ENCODE measurements at regions not wholly inside any gene's neighbourhood (a gene's known extent, or its start where the extent isn't known, plus 50 kb on each side); places are given as distances from the start of the nearest gene placed in this dataset.
"Not testable (repeated sequence)": the region's sequence is repeated elsewhere in the genome, so short reads cannot be mapped to it uniquely, and the experiment has no call there.

DNA sequence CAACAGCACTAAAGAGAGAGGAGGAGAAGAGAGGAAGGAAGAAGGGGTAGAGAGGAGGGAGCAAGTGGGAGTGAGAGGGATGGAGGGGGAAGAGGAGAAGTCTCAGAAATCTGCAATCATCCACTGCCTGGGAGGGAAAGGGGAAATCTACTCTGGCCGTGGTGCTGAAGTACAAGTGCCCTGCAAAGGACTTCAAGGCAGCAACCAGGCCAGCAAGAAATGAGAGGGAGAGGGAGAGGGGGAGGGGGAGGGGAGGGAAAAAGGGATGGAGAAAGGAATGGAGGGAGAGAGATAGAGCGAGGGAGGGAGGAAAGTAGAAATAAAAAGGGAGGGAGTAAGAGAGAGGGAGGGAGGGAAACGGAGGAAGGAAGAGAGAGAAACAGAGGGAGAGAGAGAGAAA is 130.8 kb upstream of the EEF2KMT start:
- TF ChIP-seq, protein P1, sequence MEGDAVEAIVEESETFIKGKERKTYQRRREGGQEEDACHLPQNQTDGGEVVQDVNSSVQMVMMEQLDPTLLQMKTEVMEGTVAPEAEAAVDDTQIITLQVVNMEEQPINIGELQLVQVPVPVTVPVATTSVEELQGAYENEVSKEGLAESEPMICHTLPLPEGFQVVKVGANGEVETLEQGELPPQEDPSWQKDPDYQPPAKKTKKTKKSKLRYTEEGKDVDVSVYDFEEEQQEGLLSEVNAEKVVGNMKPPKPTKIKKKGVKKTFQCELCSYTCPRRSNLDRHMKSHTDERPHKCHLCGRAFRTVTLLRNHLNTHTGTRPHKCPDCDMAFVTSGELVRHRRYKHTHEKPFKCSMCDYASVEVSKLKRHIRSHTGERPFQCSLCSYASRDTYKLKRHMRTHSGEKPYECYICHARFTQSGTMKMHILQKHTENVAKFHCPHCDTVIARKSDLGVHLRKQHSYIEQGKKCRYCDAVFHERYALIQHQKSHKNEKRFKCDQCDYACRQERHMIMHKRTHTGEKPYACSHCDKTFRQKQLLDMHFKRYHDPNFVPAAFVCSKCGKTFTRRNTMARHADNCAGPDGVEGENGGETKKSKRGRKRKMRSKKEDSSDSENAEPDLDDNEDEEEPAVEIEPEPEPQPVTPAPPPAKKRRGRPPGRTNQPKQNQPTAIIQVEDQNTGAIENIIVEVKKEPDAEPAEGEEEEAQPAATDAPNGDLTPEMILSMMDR (IDR thresholded peaks at IDR 0.05; ENCODE audit: low read depth, low read length) = no peak
- no peak for DNase-seq (ENCODE audit: extremely low read depth, low read depth)

DNA sequence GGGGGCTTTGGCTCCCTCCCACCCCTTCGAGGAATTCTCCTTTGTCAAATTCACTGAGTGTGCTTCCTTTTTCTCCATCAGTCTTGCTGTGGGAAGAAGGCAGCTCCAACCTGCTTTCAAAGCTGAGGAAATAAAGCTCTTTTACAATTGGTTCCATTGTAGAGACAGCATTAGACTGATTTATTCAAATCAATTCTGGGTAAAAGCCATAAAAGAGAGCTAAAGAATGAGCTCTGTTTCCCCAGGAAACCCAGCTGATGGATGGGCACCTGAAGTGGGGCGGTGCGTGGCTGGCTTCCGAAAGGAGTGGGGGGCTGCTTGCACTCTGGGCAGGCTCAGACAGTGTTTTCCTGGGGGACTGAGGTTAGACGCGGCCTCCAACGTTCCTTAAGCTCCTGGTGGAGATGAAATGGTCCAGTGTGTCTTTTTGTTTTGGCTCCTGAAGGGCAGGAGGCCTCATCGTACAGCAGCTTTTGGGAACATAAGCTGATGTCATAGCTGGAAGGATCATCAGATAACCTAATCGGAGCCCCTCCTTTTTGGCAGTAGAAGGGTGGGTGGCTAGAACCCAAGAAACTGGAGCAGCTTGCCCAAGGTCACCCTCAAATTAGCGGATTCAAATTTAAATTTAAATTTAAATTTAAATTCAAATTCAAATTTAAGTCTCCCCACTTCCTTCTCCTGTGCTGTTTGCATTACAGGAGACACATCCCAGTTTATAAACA is 128.5 kb upstream of the EEF2KMT start:
- no peak for DNase-seq (ENCODE audit: extremely low read depth, low read depth)
- TF ChIP-seq, protein P1 (IDR thresholded peaks at IDR 0.05; ENCODE audit: low read depth, low read length) = no peak

DNA sequence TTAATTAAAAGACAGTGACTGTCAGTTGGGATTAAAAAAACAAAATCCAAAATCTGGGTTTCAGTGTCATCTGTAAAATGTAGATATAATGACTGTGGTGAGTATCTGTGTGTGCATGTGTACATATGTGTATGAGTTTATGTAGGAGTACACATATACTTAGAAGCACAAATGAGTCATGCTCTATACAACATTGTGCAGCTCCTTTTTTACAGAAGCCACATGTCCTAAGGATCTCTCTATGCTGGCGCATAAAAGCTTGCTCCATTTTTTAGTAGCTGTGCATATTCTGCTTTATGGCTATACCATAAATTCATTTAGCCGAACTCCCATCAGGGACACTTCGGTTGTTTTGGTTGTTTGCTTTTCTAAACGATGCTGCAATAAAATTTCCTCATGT is 125.2 kb upstream of the EEF2KMT start:
- TF ChIP-seq, protein P1 (IDR thresholded peaks at IDR 0.05; ENCODE audit: low read depth, low read length) = no peak
- no peak for DNase-seq (ENCODE audit: extremely low read depth, low read depth)

DNA sequence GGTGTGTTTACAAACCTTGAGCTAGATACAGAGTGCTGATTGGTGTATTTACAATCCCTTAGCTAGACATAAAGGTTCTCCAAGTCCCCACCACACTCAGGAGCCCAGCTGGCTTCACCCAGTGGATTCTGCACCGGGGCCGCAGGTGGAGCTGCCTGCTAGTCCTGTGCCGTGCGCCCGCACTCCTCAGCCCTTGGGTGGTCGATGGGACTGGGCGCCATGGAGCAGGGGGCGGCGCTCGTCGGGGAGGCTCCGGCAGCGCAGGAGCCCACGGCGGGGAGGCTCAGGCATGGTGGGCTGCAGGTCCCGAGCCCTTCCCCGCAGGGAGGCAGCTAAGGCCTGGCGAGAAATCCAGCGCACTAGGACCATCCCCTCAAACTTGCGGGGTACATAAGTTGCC is 124.2 kb upstream of the EEF2KMT start:
- not testable (repeated sequence) for DNase-seq (ENCODE audit: extremely low read depth, low read depth)

DNA sequence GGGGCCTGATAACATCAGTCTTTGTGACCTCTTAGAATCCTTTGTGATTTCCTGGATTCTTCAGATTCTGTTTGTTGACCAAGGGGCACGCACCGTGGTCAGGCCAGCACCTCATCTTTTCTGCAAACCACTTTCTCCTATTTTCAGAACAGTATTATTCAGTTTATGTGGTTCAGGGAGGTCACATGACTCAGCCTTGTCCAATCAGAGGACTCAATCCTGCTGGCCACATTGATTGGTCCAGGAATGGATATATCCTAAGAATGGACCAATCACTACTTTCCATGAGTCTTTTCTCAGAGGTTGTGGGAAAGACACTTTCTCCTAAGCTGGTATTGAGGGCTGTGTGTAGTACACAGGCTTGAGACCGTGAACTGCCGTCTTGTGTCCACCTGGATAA is 123.1 kb upstream of the EEF2KMT start:
- no peak for DNase-seq (ENCODE audit: extremely low read depth, low read depth)
- TF ChIP-seq, protein P1 (IDR thresholded peaks at IDR 0.05; ENCODE audit: low read depth, low read length) = no peak

DNA sequence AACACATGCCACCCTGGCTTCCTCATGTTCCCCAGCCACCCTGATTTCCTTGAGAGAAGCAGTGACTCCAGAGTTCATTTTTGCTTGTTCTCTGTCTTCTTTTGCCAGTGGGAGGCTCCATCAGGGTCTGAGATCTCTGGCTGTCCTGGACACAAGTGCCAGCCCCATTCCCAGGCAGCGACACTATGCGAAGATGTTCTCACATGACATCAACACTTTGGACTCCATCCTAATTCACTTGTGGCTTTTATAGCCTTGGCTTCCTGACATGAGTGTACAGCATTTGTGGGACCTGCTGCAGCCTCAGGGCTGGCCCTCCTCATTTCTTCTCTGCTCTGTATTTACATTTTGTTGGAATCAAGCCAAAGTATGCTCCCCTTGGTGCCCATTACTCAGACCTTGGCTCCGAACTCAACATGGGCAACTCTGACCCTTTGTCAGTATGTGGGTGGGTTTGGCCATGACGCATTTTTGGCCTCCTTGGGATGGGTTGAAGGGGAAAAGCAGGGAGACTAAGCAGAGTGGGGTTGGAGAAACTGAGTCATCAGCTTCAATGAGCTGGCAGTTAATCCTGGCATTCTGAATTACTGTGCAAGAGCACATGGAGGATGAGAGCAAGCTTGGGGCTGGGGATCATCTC is 119.0 kb upstream of the EEF2KMT start:
- DNase-seq (ENCODE audit: extremely low read depth, low read depth) = no peak
- TF ChIP-seq, protein P1 (IDR thresholded peaks at IDR 0.05; ENCODE audit: low read depth, low read length) = no peak

DNA sequence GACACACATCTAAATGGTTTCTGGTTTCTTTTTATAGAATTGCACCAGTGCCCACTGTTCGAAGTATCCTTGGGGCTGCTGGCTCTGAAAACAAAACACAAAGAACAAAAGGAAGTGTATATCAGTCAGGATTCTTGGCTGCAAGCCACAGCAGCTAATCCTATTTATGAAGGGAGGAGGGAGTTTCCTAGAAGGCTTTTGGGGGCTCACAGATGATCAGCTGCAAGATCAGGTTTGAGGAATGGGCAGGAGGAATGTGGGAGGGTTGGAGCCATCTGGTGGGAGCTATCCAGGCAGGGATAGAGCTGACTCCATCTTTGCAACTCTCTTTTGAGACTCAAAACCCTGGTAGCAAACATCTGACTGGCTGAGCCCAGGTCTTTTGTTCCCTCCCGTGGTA is 118.3 kb upstream of the EEF2KMT start:
- DNase-seq (ENCODE audit: extremely low read depth, low read depth) = no peak
- TF ChIP-seq, protein P1 (IDR thresholded peaks at IDR 0.05; ENCODE audit: low read depth, low read length) = no peak

DNA sequence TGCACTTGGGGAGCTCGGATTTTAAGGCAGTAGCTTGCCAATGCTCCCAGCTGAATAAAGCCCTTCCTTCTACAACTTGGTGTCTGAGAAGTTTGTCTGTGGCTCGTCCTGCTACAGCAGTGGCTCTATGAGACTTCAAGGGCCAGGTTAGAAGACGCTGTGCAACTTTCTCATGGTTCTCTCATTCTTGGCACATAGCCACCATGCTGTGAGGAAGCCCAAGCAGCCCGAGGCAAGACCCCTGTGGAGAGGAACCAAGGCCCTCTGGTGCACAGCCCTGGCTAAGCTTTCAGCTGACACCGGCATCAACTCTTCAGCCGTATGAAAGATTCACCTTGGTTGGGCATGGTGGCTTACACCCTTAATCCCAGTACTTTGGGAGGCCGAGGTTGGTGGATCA is 116.9 kb upstream of the EEF2KMT start:
- TF ChIP-seq, protein P1 (IDR thresholded peaks at IDR 0.05; ENCODE audit: low read depth, low read length) = no peak
- no peak for DNase-seq (ENCODE audit: extremely low read depth, low read depth)

DNA sequence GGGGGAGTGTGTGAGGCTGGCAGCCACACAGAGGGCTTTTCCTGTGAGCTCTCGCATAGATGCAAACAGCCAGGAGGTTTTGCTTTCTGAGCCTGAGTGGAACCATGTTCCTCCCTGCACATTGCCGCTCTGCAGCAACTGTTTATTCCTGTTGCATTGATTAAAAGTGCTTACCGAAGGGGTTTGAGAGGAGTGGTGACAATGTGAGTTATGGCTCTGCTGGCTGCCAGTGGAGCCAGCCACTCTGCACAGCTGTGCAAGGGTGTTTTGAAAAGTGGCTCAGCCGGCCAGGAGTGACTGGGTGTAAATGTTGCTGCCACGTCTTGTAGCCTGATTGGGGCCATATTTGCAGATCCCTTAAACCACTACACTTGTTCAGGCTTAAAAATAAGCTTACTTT is 114.9 kb upstream of the EEF2KMT start:
- DNase-seq (ENCODE audit: extremely low read depth, low read depth) = not testable (repeated sequence)

DNA sequence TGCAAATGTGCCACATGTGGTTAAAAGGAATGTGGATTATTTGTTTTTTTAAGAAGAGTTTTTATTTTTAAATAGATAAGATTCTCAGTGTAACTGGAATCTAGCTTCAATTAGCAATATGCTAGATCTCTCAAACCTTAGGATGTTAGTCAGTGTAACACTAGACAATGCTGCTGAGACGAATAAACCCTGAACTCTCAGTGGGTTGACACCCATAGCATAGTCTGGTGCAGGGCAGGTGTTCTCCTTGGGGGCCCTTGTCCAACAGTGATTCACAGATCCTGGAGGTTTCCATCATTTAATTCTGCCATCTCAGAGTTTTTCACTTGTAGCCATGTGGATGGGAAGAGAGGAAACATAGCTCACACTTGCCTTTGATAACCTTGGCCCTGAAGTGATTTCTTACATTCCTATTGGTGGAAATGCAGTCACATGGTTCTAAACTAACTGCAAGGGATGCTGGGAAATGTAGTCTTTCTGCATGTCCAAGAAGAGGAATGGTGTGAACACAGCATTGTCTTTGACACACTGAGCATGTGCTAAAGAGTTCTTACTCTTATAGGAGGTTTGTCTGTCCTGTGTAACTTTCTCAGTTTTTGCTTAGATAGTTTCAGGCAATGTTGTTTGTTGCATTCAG is 110.4 kb upstream of the EEF2KMT start:
- DNase-seq (ENCODE audit: extremely low read depth, low read depth) = not testable (repeated sequence)
